HL-60 (cell line): ENCODE measurements at regions not wholly inside any gene's neighbourhood (a gene's known extent, or its start where the extent isn't known, plus 50 kb on each side); places are given as distances from the start of the nearest gene placed in this dataset.

Source experiments
- DNase-seq, 2 experiments: peaks; one replicate each; pipeline ENCODE4 v3.0.0-alpha.2; 2010 to 2020; ENCODE audit warnings: low read depth in 1 of 2, low spot score in 1 of 2
- H3K27ac ChIP-seq: fragments of 250-450 bp; sonication (Bioruptor Pico); replicated peaks from 2 replicates; pipeline ENCODE4 v1.5.1; 2020; ENCODE audit warnings: mild to moderate bottlenecking, moderate library complexity
- H3K27me3 ChIP-seq: fragments of 250-450 bp; sonication (Bioruptor Pico); 2 replicates; pipeline ENCODE4 v1.5.1; 2021; ENCODE audit warnings: mild to moderate bottlenecking, moderate library complexity; ENCODE audit not compliant: insufficient read depth, poor library complexity, severe bottlenecking
- H3K4me3 ChIP-seq: replicated peaks from 2 replicates; pipeline ENCODE4 v1.5.1; 2011; ENCODE audit warnings: mild to moderate bottlenecking, control low read depth, low read length; ENCODE audit not compliant: insufficient read depth
- CTCF ChIP-seq: IDR thresholded peaks from one replicate; pipeline ENCODE4 v1.5.1; 2011; ENCODE audit warnings: low read length, control low read depth, inconsistent platforms; ENCODE audit not compliant: insufficient read depth
- GABPA ChIP-seq: IDR thresholded peaks from 2 replicates; pipeline ENCODE4 v1.6.1; 2012; ENCODE audit warnings: low read depth
- POLR2AphosphoS5 ChIP-seq: IDR thresholded peaks from 2 replicates; pipeline ENCODE4 v1.6.1; 2012; ENCODE audit warnings: low read depth
- SPI1 ChIP-seq: IDR thresholded peaks from 2 replicates; pipeline ENCODE4 v1.6.1; 2012; ENCODE audit warnings: low read depth, mild to moderate bottlenecking, borderline replicate concordance
- TF ChIP-seq, protein P1 (sequence below): IDR thresholded peaks from 2 replicates; pipeline ENCODE4 v1.6.1; 2012; ENCODE audit warnings: low read depth; ENCODE audit not compliant: insufficient replicate concordance

GRCh38 chr7:138169441-138169851, 93.2 kb downstream of the AKR1D1 start:
- no peak for DNase-seq
- Histone ChIP-seq H3K27me3 (no peaks in the 10 kb centered on the region), H3K4me3 (no peak overlapping the region), H3K27ac (no peak overlapping the region)
- no peak for TF ChIP-seq POLR2AphosphoS5

DNA sequence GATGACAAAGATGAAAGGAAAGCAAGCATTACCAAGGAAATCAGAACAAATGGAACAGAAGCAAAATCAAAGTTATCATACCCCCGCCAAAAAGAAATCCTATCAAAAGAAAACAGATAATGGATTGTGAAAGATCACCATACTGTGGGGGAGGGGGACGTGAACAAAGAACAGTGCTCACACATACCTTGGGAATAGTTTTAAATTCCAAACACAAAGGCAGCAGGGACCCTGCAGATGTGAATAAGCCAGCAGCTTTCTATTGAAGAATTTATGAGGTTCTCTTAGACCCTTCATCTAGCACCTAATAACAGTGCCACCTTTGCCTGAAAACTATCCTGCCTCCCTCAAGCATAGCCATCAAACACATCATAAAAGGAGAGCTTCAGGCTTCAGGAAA, 94.0 kb downstream of the AKR1D1 start:
- no peak overlapping the region for H3K27ac ChIP-seq
- no peak for TF ChIP-seq GABPA
- TF ChIP-seq POLR2AphosphoS5: no peak
- TF ChIP-seq, protein P1, sequence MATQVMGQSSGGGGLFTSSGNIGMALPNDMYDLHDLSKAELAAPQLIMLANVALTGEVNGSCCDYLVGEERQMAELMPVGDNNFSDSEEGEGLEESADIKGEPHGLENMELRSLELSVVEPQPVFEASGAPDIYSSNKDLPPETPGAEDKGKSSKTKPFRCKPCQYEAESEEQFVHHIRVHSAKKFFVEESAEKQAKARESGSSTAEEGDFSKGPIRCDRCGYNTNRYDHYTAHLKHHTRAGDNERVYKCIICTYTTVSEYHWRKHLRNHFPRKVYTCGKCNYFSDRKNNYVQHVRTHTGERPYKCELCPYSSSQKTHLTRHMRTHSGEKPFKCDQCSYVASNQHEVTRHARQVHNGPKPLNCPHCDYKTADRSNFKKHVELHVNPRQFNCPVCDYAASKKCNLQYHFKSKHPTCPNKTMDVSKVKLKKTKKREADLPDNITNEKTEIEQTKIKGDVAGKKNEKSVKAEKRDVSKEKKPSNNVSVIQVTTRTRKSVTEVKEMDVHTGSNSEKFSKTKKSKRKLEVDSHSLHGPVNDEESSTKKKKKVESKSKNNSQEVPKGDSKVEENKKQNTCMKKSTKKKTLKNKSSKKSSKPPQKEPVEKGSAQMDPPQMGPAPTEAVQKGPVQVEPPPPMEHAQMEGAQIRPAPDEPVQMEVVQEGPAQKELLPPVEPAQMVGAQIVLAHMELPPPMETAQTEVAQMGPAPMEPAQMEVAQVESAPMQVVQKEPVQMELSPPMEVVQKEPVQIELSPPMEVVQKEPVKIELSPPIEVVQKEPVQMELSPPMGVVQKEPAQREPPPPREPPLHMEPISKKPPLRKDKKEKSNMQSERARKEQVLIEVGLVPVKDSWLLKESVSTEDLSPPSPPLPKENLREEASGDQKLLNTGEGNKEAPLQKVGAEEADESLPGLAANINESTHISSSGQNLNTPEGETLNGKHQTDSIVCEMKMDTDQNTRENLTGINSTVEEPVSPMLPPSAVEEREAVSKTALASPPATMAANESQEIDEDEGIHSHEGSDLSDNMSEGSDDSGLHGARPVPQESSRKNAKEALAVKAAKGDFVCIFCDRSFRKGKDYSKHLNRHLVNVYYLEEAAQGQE: no peak
- TF ChIP-seq CTCF: no peak
- no peak for TF ChIP-seq SPI1

DNA sequence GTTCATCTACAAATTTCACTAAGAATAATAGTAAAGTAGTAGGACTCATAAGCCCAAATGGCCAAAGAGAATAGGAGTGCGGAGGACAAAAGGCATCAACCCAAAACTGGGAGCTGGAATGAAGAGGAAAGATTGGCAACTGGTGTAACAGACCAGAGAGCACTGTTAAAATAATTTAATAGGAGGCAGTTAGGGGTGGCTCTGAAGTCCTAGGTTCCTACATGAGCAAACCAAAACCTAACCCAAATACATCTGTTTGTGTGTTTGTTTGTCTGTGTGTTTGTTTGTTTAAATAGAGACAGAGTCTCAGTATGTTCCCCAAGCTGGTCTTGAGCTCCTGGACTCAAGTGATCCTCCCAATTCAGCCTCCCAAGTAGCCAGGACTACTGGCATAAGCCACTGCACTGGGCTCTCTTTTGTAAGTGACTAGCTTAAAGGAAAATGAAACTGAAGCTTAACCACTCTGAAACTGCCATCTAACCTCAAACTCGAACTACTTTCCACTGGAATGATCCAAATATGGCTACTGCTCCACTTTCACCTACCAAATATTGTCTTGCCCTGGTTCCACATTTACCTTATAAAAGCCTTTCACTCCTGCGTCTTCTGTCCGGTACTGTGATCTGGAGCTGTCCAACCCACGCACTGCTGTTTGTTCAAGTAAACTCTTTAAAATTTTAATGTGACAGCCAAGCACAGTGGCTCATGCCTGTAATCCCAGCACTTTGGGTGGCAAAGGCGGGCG, 94.9 kb downstream of the AKR1D1 start:
- H3K27me3 ChIP-seq: no peaks in the 10 kb centered on the region
- H3K27ac ChIP-seq: no peak overlapping the region
- TF ChIP-seq, protein P1: peak; percentile 64
- no peak for TF ChIP-seq SPI1
- no peak for DNase-seq
- no peak overlapping the region for H3K4me3 ChIP-seq

More for the DNA sequence above, 94.0 kb downstream of the AKR1D1 start:
- Histone ChIP-seq H3K4me3 (no peak overlapping the region), H3K27me3 (no peaks in the 10 kb centered on the region)
- DNase-seq: no peak

GRCh38 chr7:138173548-138173947, 97.3 kb downstream of the AKR1D1 start:
- TF ChIP-seq CTCF (no peak), SPI1 (no peak), GABPA (no peak), POLR2AphosphoS5 (no peak)
- TF ChIP-seq, protein P1: no peak
- Histone ChIP-seq H3K27me3 (no peaks in the 10 kb centered on the region), H3K4me3 (no peak overlapping the region), H3K27ac (no peak overlapping the region)
- DNase-seq: no peak
